ENCODE measurements at regions not wholly inside any gene's neighbourhood (a gene's known extent, or its start where the extent isn't known, plus 50 kb on each side); places are given as distances from the start of the nearest gene placed in this dataset.

GRCh38 chr4:53886090-53886489 lies 178.3 kb downstream of the CHIC2 start:
- no peak for TF ChIP-seq CTCF (IDR thresholded peaks at IDR 0.05; ENCODE audit: insufficient read depth, low read length)
- TF ChIP-seq SPI1 (IDR thresholded peaks at IDR 0.05; ENCODE audit: borderline replicate concordance, low read depth), result no peak
- TF ChIP-seq POLR2AphosphoS5 (IDR thresholded peaks at IDR 0.05; ENCODE audit: low read depth), result no peak
- TF ChIP-seq REST (IDR thresholded peaks at IDR 0.05; ENCODE audit: insufficient replicate concordance, low read depth), result no peak
